Smooth muscle cell (in vitro differentiated cells): ENCODE measurements at regions not wholly inside any gene's neighbourhood (a gene's known extent, or its start where the extent isn't known, plus 50 kb on each side); places are given as distances from the start of the nearest gene placed in this dataset.
A peak's percentile ranks its signal among the peaks of the same experiment; 100 is the strongest.

ENCODE experiments used
- DNase-seq: peaks from one replicate; lab custom pipeline; 2025; ENCODE audit not compliant: unreplicated experiment; lab: John Stamatoyannopoulos, UW
- H2AFZ ChIP-seq: fragments of 200-600 bp; sonication (generic); 2 replicates; pipeline ENCODE4 v1.6.0; 2016; ENCODE audit warnings: antibody characterized with exemption, low read depth, mild to moderate bottlenecking
- H3F3A ChIP-seq: fragments of 200-600 bp; sonication (generic); 2 replicates; pipeline ENCODE4 v1.6.0; 2017; ENCODE audit warnings: antibody characterized with exemption, low read depth
- H3K27ac ChIP-seq: fragments of 200-600 bp; sonication (generic); 2 replicates; pipeline ENCODE4 v1.5.1; 2016; ENCODE audit warnings: low read depth, mild to moderate bottlenecking
- H3K27me3 ChIP-seq: fragments of 200-600 bp; sonication (generic); 2 replicates; pipeline ENCODE4 v1.6.1; 2016; ENCODE audit warnings: low read depth, mild to moderate bottlenecking
- H3K36me3 ChIP-seq: fragments of 200-600 bp; sonication (generic); 2 replicates; pipeline ENCODE4 v1.5.1; 2016; ENCODE audit warnings: low read depth
- H3K4me1 ChIP-seq: fragments of 200-600 bp; sonication (generic); 2 replicates; pipeline ENCODE4 v1.5.1; 2016; ENCODE audit warnings: low read depth
- H3K4me2 ChIP-seq: fragments of 200-600 bp; sonication (generic); 2 replicates; pipeline ENCODE4 v1.6.0; 2016; ENCODE audit warnings: mild to moderate bottlenecking
- H3K4me3 ChIP-seq: fragments of 200-600 bp; sonication (generic); 2 replicates; pipeline ENCODE4 v1.5.1; 2016; ENCODE audit warnings: mild to moderate bottlenecking
- H3K79me2 ChIP-seq: fragments of 200-600 bp; sonication (generic); 2 replicates; pipeline ENCODE4 v1.6.0; 2016; ENCODE audit warnings: low read depth, mild to moderate bottlenecking
- H3K9ac ChIP-seq: fragments of 200-600 bp; sonication (generic); 2 replicates; pipeline ENCODE4 v1.6.0; 2016; ENCODE audit warnings: low read depth
- H3K9me3 ChIP-seq: fragments of 200-600 bp; sonication (generic); replicated peaks from 2 replicates; pipeline ENCODE4 v1.5.1; 2016; ENCODE audit warnings: low read depth
- H4K20me1 ChIP-seq: fragments of 200-600 bp; sonication (generic); 2 replicates; pipeline ENCODE4 v1.6.0; 2016; ENCODE audit warnings: low read depth
- CTCF ChIP-seq: fragments of 200-600 bp; sonication (generic); IDR thresholded peaks from 2 replicates; pipeline ENCODE4 v1.5.1; 2017; ENCODE audit warnings: borderline replicate concordance, mild to moderate bottlenecking, antibody characterized with exemption; ENCODE audit not compliant: insufficient read depth, poor library complexity, severe bottlenecking
- WGBS: methylation state at CpG from one replicate; pipeline ENCODE4 v1.1.7; 2016; ENCODE audit warnings: low lambda C conversion rate; 5-methylcytosine and 5-hydroxymethylcytosine counted together

- Histone ChIP-seq H3K36me3 (no peaks in the 10 kb centered on the region), H3F3A (peaks cover 5% of the 10 kb centered on the region), H3K9me3 (no peaks in the 10 kb centered on the region), H3K79me2 (no peaks in the 10 kb centered on the region), H3K4me1 (peaks cover 15% of the 10 kb centered on the region), H3K4me3 (no peak overlapping the region), H3K27ac (no peak overlapping the region), H3K27me3 (no peaks in the 10 kb centered on the region), H2AFZ (no peak overlapping the region), H3K9ac (no peak overlapping the region), H4K20me1 (no peaks in the 10 kb centered on the region), H3K4me2 (no peak overlapping the region)
- WGBS, result 70% methylated on average over 2 of the region's 2 CpGs
- no peak for TF ChIP-seq CTCF
- DNase-seq, result no peak
Observed at GRCh38 chr6:26218824-26219223, 131.6 kb downstream of the HFE start.

- no peak for DNase-seq
- Histone ChIP-seq H3K27ac (no peak overlapping the region), H3K4me2 (no peak overlapping the region), H3K36me3 (no peaks in the 10 kb centered on the region), H3K79me2 (no peaks in the 10 kb centered on the region), H3K27me3 (no peaks in the 10 kb centered on the region), H3F3A (peaks cover 13% of the 10 kb centered on the region), H4K20me1 (no peaks in the 10 kb centered on the region), H3K4me3 (no peak overlapping the region), H2AFZ (no peak overlapping the region), H3K9me3 (no peaks in the 10 kb centered on the region), H3K4me1 (peaks cover 15% of the 10 kb centered on the region), H3K9ac (no peak overlapping the region)
- no peak for TF ChIP-seq CTCF
- WGBS, result 85% methylated on average over 5 of the region's 5 CpGs
Observed at GRCh38 chr6:26220145-26220970, 133.1 kb downstream of the HFE start.

DNA sequence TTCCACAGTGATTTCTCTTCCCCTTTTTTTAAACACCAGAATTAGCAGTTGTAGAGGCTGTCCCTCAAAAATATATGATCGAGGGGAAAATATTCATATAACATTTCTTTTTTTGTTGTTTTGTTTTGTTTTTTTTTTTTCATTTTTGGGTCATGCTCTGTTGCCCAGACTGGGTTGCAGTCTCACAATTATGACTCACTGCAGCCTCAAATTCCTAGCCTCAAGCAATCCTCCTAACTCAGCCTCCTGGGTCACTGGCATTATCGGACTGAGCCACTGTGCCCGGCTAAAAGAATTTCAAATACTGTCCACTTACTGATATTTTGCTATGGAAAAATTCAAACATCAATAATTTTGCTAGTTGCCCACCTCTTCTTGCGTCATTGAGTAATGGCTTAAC lies 134.0 kb downstream of the HFE start:
- Histone ChIP-seq H3K9me3 (no peaks in the 10 kb centered on the region), H3K4me3 (no peak overlapping the region), H3F3A (peaks cover 21% of the 10 kb centered on the region), H4K20me1 (no peaks in the 10 kb centered on the region), H3K27me3 (no peaks in the 10 kb centered on the region), H3K27ac (no peak overlapping the region), H3K9ac (no peak overlapping the region), H3K4me1 (peaks cover 22% of the 10 kb centered on the region), H3K4me2 (no peak overlapping the region), H2AFZ (no peak overlapping the region), H3K36me3 (no peaks in the 10 kb centered on the region), H3K79me2 (no peaks in the 10 kb centered on the region)
- WGBS, result 93% methylated on average over 4 of the region's 4 CpGs
- TF ChIP-seq CTCF, result no peak
- no peak for DNase-seq

GRCh38 chr6:26222571-26222970 lies 135.3 kb downstream of the HFE start:
- Histone ChIP-seq H3K4me1 (peaks cover 22% of the 10 kb centered on the region), H3K4me3 (peak overlapping the region; percentile 69), H3K4me2 (peak overlapping the region; percentile 88), H3K79me2 (no peaks in the 10 kb centered on the region), H3F3A (peaks cover 24% of the 10 kb centered on the region), H3K36me3 (no peaks in the 10 kb centered on the region), H3K9ac (no peak overlapping the region), H4K20me1 (no peaks in the 10 kb centered on the region), H2AFZ (peak overlapping the region; percentile 82), H3K27me3 (no peaks in the 10 kb centered on the region), H3K9me3 (no peaks in the 10 kb centered on the region), H3K27ac (peak overlapping the region; percentile 99)
- 32% methylated on average over 5 of the region's 5 CpGs for WGBS
- DNase-seq, result no peak
- TF ChIP-seq CTCF, result no peak
